Keratinocyte (primary cell): ENCODE measurements at regions not wholly inside any gene's neighbourhood (a gene's known extent, or its start where the extent isn't known, plus 50 kb on each side); places are given as distances from the start of the nearest gene placed in this dataset.

Experiments used
- CTCF ChIP-seq, 3 experiments: IDR thresholded peaks in 1 of 3; conservative IDR thresholded peaks in 1 of 3; optimal IDR thresholded peaks in 1 of 3; 2 replicates in 2 of 3; 3 replicates in 1 of 3; pipeline versions ENCODE3 to v1.5.1; 2011; ENCODE audit warnings: low read length in 3 of 3, mild to moderate bottlenecking in 3 of 3, moderate library complexity in 2 of 3, control low read depth in 1 of 3, inconsistent platforms in 1 of 3; ENCODE audit not compliant: insufficient read depth in 2 of 3; ENCODE audit errors: extremely low read depth in 1 of 3
- EZH2 ChIP-seq: IDR thresholded peaks from one replicate; pipeline ENCODE4 v1.6.1; 2012; ENCODE audit warnings: inconsistent platforms, mild to moderate bottlenecking, low read length, moderate library complexity

GRCh38 chr5:1655496-1656270, 131.9 kb upstream of the LPCAT1 start:
- no peak for TF ChIP-seq CTCF (optimal IDR thresholded peaks at IDR 0.05 in 1 of 3, IDR thresholded peaks at IDR 0.05 in 1 of 3, conservative IDR thresholded peaks at IDR 0.05 in 1 of 3; ENCODE audit: extremely low read depth in 1 of 3, insufficient read depth in 2 of 3, low read length in 3 of 3)
- TF ChIP-seq EZH2, result no peak
